ENCODE measurements at regions not wholly inside any gene's neighbourhood (a gene's known extent, or its start where the extent isn't known, plus 50 kb on each side); places are given as distances from the start of the nearest gene placed in this dataset.

GRCh38 chr12:88944397-88944796, 364.1 kb upstream of the KITLG start:
- no peak overlapping the region for H3K9ac ChIP-seq (ENCODE audit: control insufficient read depth, extremely low read depth, insufficient read depth, low read length)
- H3K4me1 ChIP-seq (ENCODE audit: control insufficient read depth, extremely low read depth, insufficient read depth, low read length), result peaks cover 22% of the 10 kb centered on the region
- H3K27me3 ChIP-seq (ENCODE audit: control insufficient read depth, extremely low read depth, insufficient read depth, low read length), result no peaks in the 10 kb centered on the region
- no peak overlapping the region for H3K4me3 ChIP-seq (ENCODE audit: control insufficient read depth in 2 of 3, extremely low read depth in 1 of 3, insufficient read depth in 2 of 3, low read depth in 1 of 3, low read length in 3 of 3)
- H3K9me1 ChIP-seq (ENCODE audit: control insufficient read depth, extremely low read depth, insufficient read depth, low read length), result no peaks in the 10 kb centered on the region
- H2AFZ ChIP-seq (ENCODE audit: control insufficient read depth, low read length), result peak overlapping the region; percentile 53
- no peaks in the 10 kb centered on the region for H3K79me2 ChIP-seq (ENCODE audit: control insufficient read depth, insufficient read depth, low read length)
- no peak for DNase-seq (ENCODE audit: low read depth, low spot score)
- H3K36me3 ChIP-seq (ENCODE audit: control insufficient read depth in 2 of 2, extremely low read depth in 1 of 2, insufficient read depth in 2 of 2, low read length in 2 of 2), result no peaks in the 10 kb centered on the region
- no peaks in the 10 kb centered on the region for H3K9me3 ChIP-seq (ENCODE audit: control insufficient read depth, low read depth, low read length)
- no peaks in the 10 kb centered on the region for H4K20me1 ChIP-seq (ENCODE audit: control insufficient read depth, extremely low read depth, insufficient read depth, low read length)
- dilution Hi-C loops (cut with MboI; ENCODE audit: extremely low pct_ligation_motif_present, low sequenced_read_pairs), result no loop called here
- H3K27ac ChIP-seq (ENCODE audit: control insufficient read depth, insufficient read depth, low read length), result peak overlapping the region; percentile 44
- TF ChIP-seq, protein P1, sequence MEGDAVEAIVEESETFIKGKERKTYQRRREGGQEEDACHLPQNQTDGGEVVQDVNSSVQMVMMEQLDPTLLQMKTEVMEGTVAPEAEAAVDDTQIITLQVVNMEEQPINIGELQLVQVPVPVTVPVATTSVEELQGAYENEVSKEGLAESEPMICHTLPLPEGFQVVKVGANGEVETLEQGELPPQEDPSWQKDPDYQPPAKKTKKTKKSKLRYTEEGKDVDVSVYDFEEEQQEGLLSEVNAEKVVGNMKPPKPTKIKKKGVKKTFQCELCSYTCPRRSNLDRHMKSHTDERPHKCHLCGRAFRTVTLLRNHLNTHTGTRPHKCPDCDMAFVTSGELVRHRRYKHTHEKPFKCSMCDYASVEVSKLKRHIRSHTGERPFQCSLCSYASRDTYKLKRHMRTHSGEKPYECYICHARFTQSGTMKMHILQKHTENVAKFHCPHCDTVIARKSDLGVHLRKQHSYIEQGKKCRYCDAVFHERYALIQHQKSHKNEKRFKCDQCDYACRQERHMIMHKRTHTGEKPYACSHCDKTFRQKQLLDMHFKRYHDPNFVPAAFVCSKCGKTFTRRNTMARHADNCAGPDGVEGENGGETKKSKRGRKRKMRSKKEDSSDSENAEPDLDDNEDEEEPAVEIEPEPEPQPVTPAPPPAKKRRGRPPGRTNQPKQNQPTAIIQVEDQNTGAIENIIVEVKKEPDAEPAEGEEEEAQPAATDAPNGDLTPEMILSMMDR (optimal IDR thresholded peaks at IDR 0.05 in 1 of 3, IDR thresholded peaks at IDR 0.05 in 1 of 3, conservative IDR thresholded peaks at IDR 0.05 in 1 of 3; ENCODE audit: extremely low read depth in 1 of 3, insufficient read depth in 2 of 3, low read length in 3 of 3), result no peak
- no peak for TF ChIP-seq EZH2 (IDR thresholded peaks at IDR 0.05; ENCODE audit: low read length)
- FAIRE-seq, result peak; percentile 93
- peak overlapping the region; percentile 41 for H3K4me2 ChIP-seq (ENCODE audit: control insufficient read depth, extremely low read depth, insufficient read depth, low read depth, low read length)

DNA sequence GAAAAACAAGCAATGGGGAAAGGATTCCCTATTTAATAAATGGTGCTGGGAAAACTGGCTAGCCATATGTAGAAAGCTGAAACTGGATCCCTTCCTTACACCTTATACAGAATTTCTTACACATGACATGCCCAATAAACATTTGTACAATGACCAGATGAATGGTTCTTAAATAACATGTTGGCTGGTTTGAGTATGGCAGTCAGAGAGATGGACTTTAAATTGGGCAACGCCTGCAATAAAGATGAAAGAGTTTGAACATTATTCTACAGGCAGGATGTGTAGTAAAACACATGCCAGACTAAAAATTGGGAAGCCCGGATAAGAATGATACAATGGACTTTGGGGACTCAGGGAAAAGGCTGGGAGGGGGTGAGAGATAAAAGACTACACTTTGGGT, 360.6 kb upstream of the KITLG start:
- no peak for TF ChIP-seq EZH2 (IDR thresholded peaks at IDR 0.05; ENCODE audit: low read length)
- TF ChIP-seq, protein P1 (optimal IDR thresholded peaks at IDR 0.05 in 1 of 3, IDR thresholded peaks at IDR 0.05 in 1 of 3, conservative IDR thresholded peaks at IDR 0.05 in 1 of 3; ENCODE audit: extremely low read depth in 1 of 3, insufficient read depth in 2 of 3, low read length in 3 of 3), result no peak
- H3K4me3 ChIP-seq (ENCODE audit: control insufficient read depth in 2 of 3, extremely low read depth in 1 of 3, insufficient read depth in 2 of 3, low read depth in 1 of 3, low read length in 3 of 3), result no peak overlapping the region
- FAIRE-seq (no peak), DNase-seq (ENCODE audit: low read depth, low spot score) (no peak)
- no peak overlapping the region for H3K9ac ChIP-seq (ENCODE audit: control insufficient read depth, extremely low read depth, insufficient read depth, low read length)
- H3K4me2 ChIP-seq (ENCODE audit: control insufficient read depth, extremely low read depth, insufficient read depth, low read depth, low read length), result no peak overlapping the region
- H3K27me3 ChIP-seq (ENCODE audit: control insufficient read depth, extremely low read depth, insufficient read depth, low read length), result no peaks in the 10 kb centered on the region
- H3K9me1 ChIP-seq (ENCODE audit: control insufficient read depth, extremely low read depth, insufficient read depth, low read length), result no peaks in the 10 kb centered on the region
- no peak overlapping the region for H2AFZ ChIP-seq (ENCODE audit: control insufficient read depth, low read length)
- no peaks in the 10 kb centered on the region for H3K9me3 ChIP-seq (ENCODE audit: control insufficient read depth, low read depth, low read length)
- no peaks in the 10 kb centered on the region for H3K79me2 ChIP-seq (ENCODE audit: control insufficient read depth, insufficient read depth, low read length)
- dilution Hi-C loops (cut with MboI; ENCODE audit: extremely low pct_ligation_motif_present, low sequenced_read_pairs), result no loop called here
- H3K36me3 ChIP-seq (ENCODE audit: control insufficient read depth in 2 of 2, extremely low read depth in 1 of 2, insufficient read depth in 2 of 2, low read length in 2 of 2), result no peaks in the 10 kb centered on the region
- H4K20me1 ChIP-seq (ENCODE audit: control insufficient read depth, extremely low read depth, insufficient read depth, low read length), result no peaks in the 10 kb centered on the region
- H3K4me1 ChIP-seq (ENCODE audit: control insufficient read depth, extremely low read depth, insufficient read depth, low read length), result peaks cover 14% of the 10 kb centered on the region
- H3K27ac ChIP-seq (ENCODE audit: control insufficient read depth, insufficient read depth, low read length), result no peak overlapping the region
